ENCODE measurements at regions not wholly inside any gene's neighbourhood (a gene's known extent, or its start where the extent isn't known, plus 50 kb on each side); places are given as distances from the start of the nearest gene placed in this dataset.
"Not testable (repeated sequence)": the region's sequence is repeated elsewhere in the genome, so short reads cannot be mapped to it uniquely, and the experiment has no call there.

GRCh38 chr12:131559517-131560516 is 151.1 kb upstream of the SFSWAP start:
- Histone ChIP-seq H3K9ac (ENCODE audit: low read length) (no peak overlapping the region), H3K27ac (ENCODE audit: low read length) (no peak overlapping the region), H3K9me3 (ENCODE audit: control insufficient read depth, low read depth, low read length) (no peaks in the 10 kb centered on the region), H3K36me3 (ENCODE audit: control insufficient read depth, low read depth, low read length) (no peaks in the 10 kb centered on the region), H3K4me3 (ENCODE audit: low read length) (no peak overlapping the region), H3K27me3 (ENCODE audit: control insufficient read depth, insufficient read depth, low read length) (no peaks in the 10 kb centered on the region), H3K4me1 (ENCODE audit: control insufficient read depth, low read depth, low read length) (no peaks in the 10 kb centered on the region)

DNA sequence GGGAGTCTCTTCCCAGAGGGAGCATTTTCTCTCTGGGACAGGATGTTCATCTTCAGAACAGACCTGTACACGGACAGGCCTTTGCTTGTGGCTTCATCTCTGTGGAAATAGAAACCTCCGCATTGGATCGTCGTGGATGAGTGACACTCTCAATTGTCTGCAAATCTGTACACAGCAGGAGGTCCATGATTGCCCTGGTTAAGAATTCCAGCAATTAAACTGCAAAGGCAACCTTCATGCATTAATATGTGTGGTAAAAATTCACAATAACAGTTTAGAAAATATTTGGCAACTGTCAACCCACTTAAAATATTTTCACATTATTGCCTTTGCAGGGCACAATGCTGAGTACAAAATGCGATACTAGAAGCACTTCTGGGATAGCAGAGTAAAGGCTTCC is 149.8 kb upstream of the SFSWAP start:
- H3K9ac ChIP-seq (ENCODE audit: low read length): no peak overlapping the region
- no peak overlapping the region for H3K27ac ChIP-seq (ENCODE audit: low read length)
- no peaks in the 10 kb centered on the region for H3K9me3 ChIP-seq (ENCODE audit: control insufficient read depth, low read depth, low read length)
- H3K36me3 ChIP-seq (ENCODE audit: control insufficient read depth, low read depth, low read length): no peaks in the 10 kb centered on the region
- no peak overlapping the region for H3K4me3 ChIP-seq (ENCODE audit: low read length)
- no peaks in the 10 kb centered on the region for H3K27me3 ChIP-seq (ENCODE audit: control insufficient read depth, insufficient read depth, low read length)
- no peaks in the 10 kb centered on the region for H3K4me1 ChIP-seq (ENCODE audit: control insufficient read depth, low read depth, low read length)

GRCh38 chr12:131561891-131562684 is 148.8 kb upstream of the SFSWAP start:
- Histone ChIP-seq H3K27me3 (ENCODE audit: control insufficient read depth, insufficient read depth, low read length) (no peaks in the 10 kb centered on the region), H3K36me3 (ENCODE audit: control insufficient read depth, low read depth, low read length) (no peaks in the 10 kb centered on the region), H3K9ac (ENCODE audit: low read length) (no peak overlapping the region), H3K9me3 (ENCODE audit: control insufficient read depth, low read depth, low read length) (no peaks in the 10 kb centered on the region), H3K4me3 (ENCODE audit: low read length) (no peak overlapping the region), H3K27ac (ENCODE audit: low read length) (no peak overlapping the region), H3K4me1 (ENCODE audit: control insufficient read depth, low read depth, low read length) (no peaks in the 10 kb centered on the region)

- not testable (repeated sequence) for H3K4me3 ChIP-seq (ENCODE audit: low read length); H3K27ac ChIP-seq (ENCODE audit: low read length); H3K27me3 ChIP-seq (ENCODE audit: control insufficient read depth, insufficient read depth, low read length); H3K4me1 ChIP-seq (ENCODE audit: control insufficient read depth, low read depth, low read length); H3K9ac ChIP-seq (ENCODE audit: low read length); H3K36me3 ChIP-seq (ENCODE audit: control insufficient read depth, low read depth, low read length); H3K9me3 ChIP-seq (ENCODE audit: control insufficient read depth, low read depth, low read length)
Measured at GRCh38 chr12:131564138-131564727, 146.7 kb upstream of the SFSWAP start.

GRCh38 chr12:131564845-131565244 is 146.0 kb upstream of the SFSWAP start:
- Histone ChIP-seq H3K36me3 (ENCODE audit: control insufficient read depth, low read depth, low read length) (no peaks in the 10 kb centered on the region), H3K9ac (ENCODE audit: low read length) (no peak overlapping the region), H3K9me3 (ENCODE audit: control insufficient read depth, low read depth, low read length) (no peaks in the 10 kb centered on the region), H3K4me1 (ENCODE audit: control insufficient read depth, low read depth, low read length) (no peaks in the 10 kb centered on the region), H3K4me3 (ENCODE audit: low read length) (no peak overlapping the region), H3K27ac (ENCODE audit: low read length) (no peak overlapping the region), H3K27me3 (ENCODE audit: control insufficient read depth, insufficient read depth, low read length) (no peaks in the 10 kb centered on the region)

- H3K4me3 ChIP-seq (ENCODE audit: low read length): no peak overlapping the region
- H3K36me3 ChIP-seq (ENCODE audit: control insufficient read depth, low read depth, low read length): no peaks in the 10 kb centered on the region
- no peak overlapping the region for H3K27ac ChIP-seq (ENCODE audit: low read length)
- no peaks in the 10 kb centered on the region for H3K27me3 ChIP-seq (ENCODE audit: control insufficient read depth, insufficient read depth, low read length)
- H3K9ac ChIP-seq (ENCODE audit: low read length): no peak overlapping the region
- H3K4me1 ChIP-seq (ENCODE audit: control insufficient read depth, low read depth, low read length): no peaks in the 10 kb centered on the region
- H3K9me3 ChIP-seq (ENCODE audit: control insufficient read depth, low read depth, low read length): no peaks in the 10 kb centered on the region
Measured at GRCh38 chr12:131565267-131566015, 145.4 kb upstream of the SFSWAP start.

- Histone ChIP-seq H3K9ac (ENCODE audit: low read length) (no peak overlapping the region), H3K4me3 (ENCODE audit: low read length) (no peak overlapping the region), H3K27ac (ENCODE audit: low read length) (no peak overlapping the region), H3K36me3 (ENCODE audit: control insufficient read depth, low read depth, low read length) (no peaks in the 10 kb centered on the region), H3K27me3 (ENCODE audit: control insufficient read depth, insufficient read depth, low read length) (no peaks in the 10 kb centered on the region), H3K9me3 (ENCODE audit: control insufficient read depth, low read depth, low read length) (no peaks in the 10 kb centered on the region), H3K4me1 (ENCODE audit: control insufficient read depth, low read depth, low read length) (no peaks in the 10 kb centered on the region)
Measured at GRCh38 chr12:131568336-131568735, 142.6 kb upstream of the SFSWAP start.

GRCh38 chr12:131570596-131570995 is 140.3 kb upstream of the SFSWAP start:
- no peaks in the 10 kb centered on the region for H3K9me3 ChIP-seq (ENCODE audit: control insufficient read depth, low read depth, low read length)
- no peaks in the 10 kb centered on the region for H3K36me3 ChIP-seq (ENCODE audit: control insufficient read depth, low read depth, low read length)
- peaks cover 7% of the 10 kb centered on the region for H3K4me1 ChIP-seq (ENCODE audit: control insufficient read depth, low read depth, low read length)
- no peak overlapping the region for H3K9ac ChIP-seq (ENCODE audit: low read length)
- H3K4me3 ChIP-seq (ENCODE audit: low read length): no peak overlapping the region
- H3K27ac ChIP-seq (ENCODE audit: low read length): no peak overlapping the region
- no peaks in the 10 kb centered on the region for H3K27me3 ChIP-seq (ENCODE audit: control insufficient read depth, insufficient read depth, low read length)

DNA sequence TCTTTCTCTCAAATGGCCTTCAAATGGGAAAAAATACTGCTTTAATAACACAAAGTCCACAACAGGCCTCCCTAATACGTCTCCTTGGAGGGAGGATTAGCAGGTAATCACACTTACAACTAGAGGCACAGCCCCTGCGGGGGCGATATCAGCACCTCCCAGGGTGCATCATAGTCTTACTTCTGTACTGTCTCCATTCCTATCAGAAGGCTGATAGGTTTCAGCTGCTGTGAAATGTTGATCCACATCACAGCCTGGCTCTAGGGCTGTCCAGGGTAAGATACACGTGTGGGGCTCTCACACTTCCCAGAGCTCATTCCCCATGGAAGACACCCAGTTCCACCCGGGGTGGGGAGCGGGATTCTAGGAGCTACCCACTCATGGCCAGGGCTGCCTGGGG is 139.1 kb upstream of the SFSWAP start:
- H3K27me3 ChIP-seq (ENCODE audit: control insufficient read depth, insufficient read depth, low read length): no peaks in the 10 kb centered on the region

GRCh38 chr12:131572626-131573025 is 138.3 kb upstream of the SFSWAP start:
- peaks cover 7% of the 10 kb centered on the region for H3K4me1 ChIP-seq (ENCODE audit: control insufficient read depth, low read depth, low read length)
- no peaks in the 10 kb centered on the region for H3K27me3 ChIP-seq (ENCODE audit: control insufficient read depth, insufficient read depth, low read length)
- H3K9me3 ChIP-seq (ENCODE audit: control insufficient read depth, low read depth, low read length): no peaks in the 10 kb centered on the region
- no peaks in the 10 kb centered on the region for H3K36me3 ChIP-seq (ENCODE audit: control insufficient read depth, low read depth, low read length)
- H3K4me3 ChIP-seq (ENCODE audit: low read length): no peak overlapping the region
- no peak overlapping the region for H3K9ac ChIP-seq (ENCODE audit: low read length)
- no peak overlapping the region for H3K27ac ChIP-seq (ENCODE audit: low read length)

More for the DNA sequence above, 139.1 kb upstream of the SFSWAP start:
- Histone ChIP-seq H3K4me3 (ENCODE audit: low read length) (no peak overlapping the region), H3K27ac (ENCODE audit: low read length) (no peak overlapping the region), H3K4me1 (ENCODE audit: control insufficient read depth, low read depth, low read length) (peaks cover 7% of the 10 kb centered on the region), H3K9ac (ENCODE audit: low read length) (no peak overlapping the region), H3K9me3 (ENCODE audit: control insufficient read depth, low read depth, low read length) (no peaks in the 10 kb centered on the region), H3K36me3 (ENCODE audit: control insufficient read depth, low read depth, low read length) (no peaks in the 10 kb centered on the region)
